Superior temporal gyrus (tissue), 1 donor: ENCODE measurements at regions not wholly inside any gene's neighbourhood (a gene's known extent, or its start where the extent isn't known, plus 50 kb on each side); places are given as distances from the start of the nearest gene placed in this dataset.

Experiments
- DNase-seq: peaks from one replicate; pipeline ENCODE4 v3.0.0-alpha.2; 2016; ENCODE audit errors: extremely low spot score

DNA sequence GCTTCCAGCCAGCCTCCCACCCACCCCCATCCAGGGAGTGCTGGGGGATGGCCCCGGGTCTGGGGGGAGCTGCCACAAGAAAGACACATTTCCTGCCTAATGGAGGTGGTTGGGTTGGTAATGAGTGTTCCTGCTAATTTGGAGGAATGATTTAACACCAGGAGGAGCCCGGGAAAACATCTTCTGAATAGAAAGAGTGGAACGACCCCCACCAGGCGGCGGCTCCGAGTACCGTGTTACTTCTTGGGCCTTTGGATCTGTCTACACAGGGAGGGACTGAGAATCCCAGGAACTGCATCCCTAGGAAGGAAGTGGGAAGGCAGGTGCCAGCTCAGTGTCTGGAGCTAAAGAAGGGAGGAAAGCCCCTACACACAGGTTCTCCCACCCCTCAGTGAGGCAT lies 64.6 kb downstream of the TSPAN17 start:
- no peak for DNase-seq

DNA sequence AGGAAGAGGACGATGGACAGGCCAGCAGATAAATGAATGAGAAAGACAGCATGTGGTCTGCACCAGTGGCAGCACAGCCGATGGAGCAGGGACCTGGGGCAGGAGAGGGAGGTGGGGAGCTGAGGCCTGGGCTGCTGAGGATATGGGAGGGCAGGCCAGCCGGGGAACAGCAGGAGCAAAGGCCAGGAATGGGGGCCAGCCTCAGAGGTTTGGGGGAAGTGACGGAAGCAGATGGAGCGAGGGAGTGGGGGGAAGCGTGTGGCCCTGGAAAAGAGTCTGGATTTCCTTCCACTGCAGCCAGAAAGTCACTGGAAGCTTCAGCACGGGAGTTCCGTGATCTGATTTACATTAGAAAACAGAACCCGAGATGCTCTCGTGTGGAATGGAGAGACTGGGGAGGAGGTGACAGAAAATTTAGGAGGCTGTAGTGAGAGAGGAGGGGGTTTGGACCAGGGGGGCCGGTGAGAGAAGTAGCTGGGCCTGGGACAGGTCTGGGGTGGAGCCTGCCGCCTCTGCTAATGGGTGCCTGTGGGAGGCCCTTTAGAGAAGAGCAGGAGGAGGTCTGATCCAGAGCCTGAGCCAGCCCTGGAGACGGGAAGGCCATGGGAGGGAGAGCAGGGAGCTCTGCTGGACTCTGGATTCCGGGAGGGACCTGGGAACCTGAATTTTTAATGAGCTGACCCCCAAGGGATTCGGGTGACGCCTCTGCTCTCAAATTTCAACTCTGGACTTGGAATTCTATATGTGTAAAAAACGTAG lies 65.4 kb downstream of the TSPAN17 start:
- no peak for DNase-seq

DNA sequence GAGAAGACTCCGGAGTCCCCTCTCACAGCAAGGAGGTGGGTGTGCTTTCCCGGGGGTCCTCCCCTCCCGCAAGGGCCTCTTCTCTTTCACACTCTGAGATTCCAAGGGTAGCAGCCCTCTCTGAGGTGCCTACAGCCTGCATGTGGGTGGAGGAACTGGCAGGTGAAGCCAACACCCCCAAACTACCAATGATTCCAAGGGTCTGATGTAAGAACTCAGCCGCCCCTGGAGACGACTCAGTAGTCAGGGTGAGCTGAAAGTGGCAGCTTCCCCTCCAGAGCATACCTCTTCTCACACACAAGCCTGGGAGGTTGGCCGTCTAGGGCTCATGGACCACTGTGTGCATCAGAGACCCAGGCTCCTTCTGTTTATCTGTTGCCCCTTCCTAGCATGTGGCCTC lies 66.1 kb downstream of the TSPAN17 start:
- DNase-seq: no peak

DNA sequence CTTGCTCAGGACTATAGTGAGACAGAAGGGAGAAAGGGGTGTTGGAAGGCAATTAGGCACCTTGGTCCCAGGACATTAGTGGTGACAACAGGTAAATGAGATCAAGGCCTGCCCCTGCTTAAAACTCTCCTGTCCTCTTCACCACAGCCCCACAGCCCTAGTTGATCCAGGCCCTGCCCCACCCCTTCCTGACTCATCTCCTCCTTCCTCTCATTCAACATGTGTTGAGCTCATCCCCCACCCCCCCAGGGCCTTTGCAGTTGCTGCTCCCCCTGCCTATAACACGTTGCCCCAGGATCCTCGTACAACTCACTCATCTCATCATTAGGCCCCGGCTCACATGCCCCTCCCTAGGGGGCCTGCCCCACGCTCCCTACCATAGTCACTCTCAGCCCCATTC lies 66.8 kb downstream of the TSPAN17 start:
- DNase-seq: no peak

DNA sequence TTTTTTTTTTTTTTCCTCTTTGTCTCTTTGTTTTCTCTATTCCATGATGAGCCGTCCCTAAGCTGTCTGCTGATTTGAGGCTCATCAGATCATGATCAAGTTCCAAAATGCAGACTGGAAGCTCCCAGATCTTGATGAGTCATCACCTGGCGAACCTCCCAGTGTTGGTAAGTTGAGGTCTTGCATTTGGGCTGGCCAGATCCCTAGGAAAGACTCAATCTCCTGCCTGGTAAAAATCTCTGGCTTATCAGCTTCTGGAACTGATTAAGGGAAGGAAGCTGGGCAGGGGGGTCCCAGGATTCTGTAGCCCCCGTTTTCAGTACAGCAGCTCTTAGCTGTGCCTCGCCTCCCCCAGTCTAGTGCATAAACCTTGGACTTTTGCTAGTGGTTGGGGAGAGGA lies 69.0 kb downstream of the TSPAN17 start:
- DNase-seq: peak; percentile 68

DNA sequence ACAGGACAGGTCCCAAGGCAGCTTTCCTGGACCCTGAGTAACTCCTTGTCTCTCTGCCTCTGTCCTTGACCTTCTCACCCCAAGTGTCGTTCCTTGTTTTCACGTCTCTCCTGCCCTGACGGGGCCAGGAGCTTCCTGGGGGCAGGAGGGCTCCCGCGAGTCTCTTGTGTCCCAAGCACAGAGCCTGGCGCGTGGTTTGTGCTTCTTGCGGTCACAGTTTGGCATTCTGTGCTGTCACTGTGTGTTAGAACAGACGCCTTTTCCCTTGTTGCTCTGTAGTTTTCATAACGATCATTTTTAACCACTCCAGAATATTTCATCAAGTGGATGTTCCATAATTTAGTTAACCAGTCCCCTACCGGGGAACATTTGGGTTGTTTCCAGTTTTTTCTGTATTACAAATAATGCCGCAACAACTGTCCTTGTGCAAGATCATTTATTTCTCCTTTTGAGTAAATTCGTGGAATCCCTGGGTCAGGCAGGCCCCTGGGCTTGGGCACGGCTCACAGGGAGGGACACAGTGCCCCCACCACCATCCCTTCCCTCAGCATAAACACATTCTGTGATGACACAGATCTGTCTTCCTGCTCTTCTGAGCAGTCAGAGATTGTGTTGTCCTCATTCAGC lies 71.9 kb downstream of the TSPAN17 start:
- DNase-seq: no peak

DNA sequence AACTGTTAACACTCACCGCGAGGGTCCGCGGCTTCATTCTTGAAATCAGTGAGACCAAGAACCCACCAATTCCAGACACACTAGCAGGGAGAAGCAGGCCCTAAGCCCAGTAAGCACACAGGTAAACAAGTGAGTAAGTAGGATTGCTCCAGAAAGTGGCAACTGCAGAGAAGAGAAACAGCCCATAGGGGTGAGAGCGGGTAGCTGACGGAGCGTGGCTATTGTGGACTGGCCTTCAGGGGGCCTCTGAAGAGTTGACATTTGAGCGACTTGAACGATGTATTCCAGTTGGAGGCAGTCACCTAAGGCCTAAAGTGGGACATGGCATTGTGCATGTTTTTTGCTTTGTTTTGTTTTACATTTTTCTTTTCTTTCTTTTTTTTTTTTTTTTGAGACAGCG lies 74.2 kb downstream of the TSPAN17 start:
- no peak for DNase-seq

DNA sequence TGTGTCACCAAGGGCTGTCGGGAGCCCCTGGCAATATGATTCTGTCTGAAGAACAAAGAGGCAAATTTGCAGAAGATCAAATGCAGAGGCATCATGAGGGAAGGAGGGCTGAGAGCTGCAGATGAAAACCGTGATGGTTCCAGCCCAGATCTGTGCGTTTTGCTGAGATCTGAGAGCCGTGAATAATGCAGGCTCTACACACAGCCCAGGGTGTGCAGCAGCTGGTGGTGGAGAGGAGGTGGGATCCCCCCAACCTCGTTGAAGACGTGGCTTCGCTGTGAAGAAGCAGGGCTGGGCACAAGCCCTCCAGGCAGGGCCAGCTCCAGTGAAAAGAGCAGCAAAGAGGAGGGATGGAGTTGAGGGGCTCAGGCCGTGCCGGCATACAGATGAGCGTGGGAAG lies 75.5 kb downstream of the TSPAN17 start:
- DNase-seq: peak; percentile 19

DNA sequence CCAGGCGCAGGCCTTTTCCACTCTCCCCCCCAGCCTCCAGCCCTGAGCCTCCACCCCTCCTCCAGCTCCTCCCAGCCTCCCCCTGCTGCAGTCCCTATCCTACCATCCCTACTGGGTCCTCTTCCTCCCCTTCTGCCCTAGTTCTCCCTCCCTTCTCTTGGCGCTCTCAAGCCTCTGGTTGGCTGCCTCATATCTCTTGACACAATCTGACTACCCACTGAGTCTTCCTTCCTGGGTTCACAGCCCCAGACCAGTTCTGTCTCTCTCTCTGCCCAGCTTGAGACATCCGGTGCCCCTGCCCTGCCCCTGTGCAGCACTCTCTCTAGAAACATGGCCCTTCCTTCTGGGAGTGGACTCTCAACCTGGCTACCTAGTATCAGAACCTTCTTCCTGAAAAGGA lies 76.2 kb downstream of the TSPAN17 start:
- DNase-seq: no peak

DNA sequence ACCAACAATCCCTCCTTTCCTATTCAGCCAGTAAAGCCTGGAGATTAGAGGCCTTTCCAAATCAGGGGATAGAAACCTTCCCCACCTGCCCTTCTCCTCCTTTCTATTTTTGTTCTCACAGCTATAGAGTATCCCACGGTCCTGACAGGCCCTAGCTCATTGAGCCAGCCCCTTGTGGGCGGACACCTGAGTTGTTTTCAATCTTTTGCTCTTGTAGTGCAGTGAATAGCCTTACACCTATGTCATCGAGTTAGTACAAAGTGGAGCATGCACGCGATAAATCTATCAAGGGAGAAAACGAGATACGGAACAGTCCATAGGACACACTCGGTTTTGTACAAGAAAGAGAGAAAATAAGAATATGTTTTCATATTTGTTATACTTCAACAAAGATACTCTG lies 77.2 kb downstream of the TSPAN17 start:
- no peak for DNase-seq

DNA sequence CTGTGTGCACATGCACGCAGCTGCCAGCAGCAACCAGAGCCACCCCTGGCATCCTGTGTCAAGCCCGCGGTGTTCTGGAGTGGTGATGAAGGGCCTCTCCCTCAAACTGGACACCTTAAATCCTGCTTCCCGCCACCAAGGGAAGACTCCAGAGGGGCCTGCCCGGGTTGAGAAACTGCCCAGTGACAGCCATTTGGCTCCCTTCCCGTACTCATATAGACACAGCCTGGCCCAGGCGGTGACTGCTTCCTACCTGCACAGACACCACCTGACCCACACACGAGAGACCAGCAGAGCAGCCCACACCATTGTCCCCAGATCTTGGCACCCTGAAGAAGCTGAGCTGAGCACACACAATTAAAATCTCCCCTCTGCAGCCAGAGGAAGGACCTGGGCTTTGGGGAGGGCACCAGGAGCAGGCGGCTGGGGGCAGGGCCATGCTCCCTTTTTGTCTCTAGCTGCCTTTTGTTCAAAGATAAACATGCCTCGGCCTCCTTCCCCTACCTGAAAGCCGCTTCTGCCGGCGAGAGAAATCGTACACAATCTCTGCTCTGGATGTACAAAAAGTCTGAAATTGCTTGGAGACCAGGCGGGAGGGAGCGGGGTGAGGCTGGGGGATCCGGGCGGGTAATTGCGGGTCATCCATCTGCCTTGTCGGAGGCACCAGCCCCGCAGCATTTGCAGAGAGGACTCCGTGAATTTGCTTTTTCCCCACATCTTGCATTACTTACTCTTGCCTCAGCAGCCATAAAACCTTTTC lies 78.4 kb downstream of the TSPAN17 start:
- no peak for DNase-seq

DNA sequence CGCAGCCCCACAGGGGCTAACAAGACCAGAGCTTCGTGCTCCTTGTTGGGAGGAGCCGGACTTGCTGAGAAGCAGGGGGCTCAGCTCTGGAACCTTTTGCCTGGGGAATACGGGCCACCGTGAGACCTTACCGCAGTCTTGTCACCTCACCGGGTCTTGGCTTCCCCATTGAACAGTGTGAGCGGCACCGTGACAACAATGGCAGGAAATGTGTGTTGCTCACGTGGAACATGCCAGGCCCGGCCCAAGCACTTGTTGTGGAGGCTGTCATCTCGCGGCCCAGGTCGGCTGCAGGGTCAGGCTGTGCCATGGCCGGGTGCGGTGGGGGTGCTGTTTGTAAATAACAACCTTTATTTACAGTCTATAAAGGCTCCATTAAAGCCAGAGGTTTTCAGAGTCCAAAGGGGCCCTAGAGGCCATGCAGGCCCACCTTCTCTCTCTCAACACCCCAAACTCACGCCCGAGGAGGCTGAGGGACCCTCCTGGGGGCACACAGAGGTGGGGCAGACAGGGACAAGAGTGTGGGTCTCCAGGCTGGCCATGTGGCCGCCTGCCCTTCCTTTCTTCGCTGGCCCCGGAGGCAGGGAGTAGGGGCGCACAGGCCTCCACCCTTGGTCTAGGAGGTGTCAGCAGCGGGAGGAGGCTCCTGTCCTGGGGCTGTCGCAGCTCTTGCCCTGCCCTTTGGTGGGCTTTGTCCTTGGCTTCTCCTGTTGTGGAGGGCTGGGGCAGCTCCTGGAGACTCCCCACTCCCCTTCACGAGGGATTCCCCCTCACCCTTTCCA lies 79.7 kb downstream of the TSPAN17 start:
- no peak for DNase-seq

DNA sequence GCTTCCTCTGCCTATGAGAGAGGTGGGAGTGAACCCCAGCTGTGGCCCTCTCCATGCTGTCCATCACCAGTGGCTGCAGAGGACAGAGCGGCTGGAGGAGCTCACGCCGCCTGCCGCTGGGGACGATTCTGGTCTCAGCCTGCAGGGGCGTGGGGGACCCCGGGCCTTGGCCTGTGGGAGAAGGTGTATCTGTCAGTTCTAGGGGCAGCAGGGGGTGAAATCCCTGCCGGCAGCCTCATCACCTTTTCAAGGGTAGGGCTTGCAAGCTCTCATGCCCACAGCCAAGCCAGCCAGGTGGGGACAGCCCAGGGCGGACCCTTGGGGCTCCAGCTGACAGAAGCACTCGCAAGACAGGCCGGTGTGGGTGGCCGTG lies 80.2 kb downstream of the TSPAN17 start:
- no peak for DNase-seq

DNA sequence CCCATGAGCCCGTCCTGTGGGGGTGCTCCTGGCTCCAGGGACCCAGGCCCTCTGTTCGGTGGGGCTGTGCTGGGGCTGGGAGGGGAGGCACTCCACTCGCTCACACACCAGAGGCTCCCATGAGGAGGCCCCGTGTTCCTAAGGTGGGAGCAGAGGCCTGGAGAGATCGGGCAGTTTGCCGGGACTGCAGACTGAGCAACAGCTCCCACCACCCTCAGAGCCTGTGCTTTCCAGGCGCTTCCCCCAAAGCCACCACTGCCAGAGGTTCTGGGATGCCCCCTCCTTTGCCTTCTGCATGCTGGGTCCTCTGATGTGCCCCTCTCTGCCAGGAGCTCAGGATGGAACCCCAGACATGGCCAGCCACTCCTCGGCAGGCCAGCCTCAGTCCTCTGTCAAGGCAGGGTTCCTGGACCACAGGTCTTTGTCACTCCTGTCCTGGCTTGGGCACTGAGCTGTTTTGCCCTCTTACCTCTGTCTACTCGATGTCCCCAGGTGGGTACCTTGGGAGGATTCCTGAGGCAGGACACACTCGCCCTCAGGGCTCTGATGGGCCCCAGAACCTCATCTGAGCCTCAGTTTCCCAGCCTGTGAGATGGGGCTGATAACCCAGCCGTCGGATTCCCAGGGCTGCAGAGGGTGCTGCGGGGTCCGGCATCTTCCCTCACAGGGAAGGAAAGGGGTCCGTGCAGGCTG lies 80.8 kb downstream of the TSPAN17 start:
- DNase-seq: no peak

DNA sequence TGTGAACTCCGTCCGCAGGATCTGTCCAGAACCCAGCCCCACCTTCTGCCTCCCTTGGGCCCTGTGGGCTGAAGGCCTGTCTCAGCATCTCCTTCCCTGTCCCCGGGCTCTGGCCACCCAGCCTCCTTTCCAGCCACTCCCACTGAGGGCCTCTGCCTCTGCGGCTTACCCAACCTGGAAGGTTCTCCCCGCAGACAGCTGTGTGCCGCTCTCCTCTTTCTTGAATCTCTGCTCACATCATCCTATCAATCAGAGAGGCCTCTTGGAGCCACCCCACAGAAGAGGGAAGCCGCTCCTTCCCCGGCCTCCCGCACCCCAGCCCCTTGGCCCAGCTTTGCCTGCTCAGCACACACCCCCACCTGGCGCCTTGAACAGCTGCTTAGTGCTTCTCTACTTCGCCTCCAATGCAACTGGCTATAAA lies 81.5 kb upstream of the UNC5A start:
- no peak for DNase-seq

DNA sequence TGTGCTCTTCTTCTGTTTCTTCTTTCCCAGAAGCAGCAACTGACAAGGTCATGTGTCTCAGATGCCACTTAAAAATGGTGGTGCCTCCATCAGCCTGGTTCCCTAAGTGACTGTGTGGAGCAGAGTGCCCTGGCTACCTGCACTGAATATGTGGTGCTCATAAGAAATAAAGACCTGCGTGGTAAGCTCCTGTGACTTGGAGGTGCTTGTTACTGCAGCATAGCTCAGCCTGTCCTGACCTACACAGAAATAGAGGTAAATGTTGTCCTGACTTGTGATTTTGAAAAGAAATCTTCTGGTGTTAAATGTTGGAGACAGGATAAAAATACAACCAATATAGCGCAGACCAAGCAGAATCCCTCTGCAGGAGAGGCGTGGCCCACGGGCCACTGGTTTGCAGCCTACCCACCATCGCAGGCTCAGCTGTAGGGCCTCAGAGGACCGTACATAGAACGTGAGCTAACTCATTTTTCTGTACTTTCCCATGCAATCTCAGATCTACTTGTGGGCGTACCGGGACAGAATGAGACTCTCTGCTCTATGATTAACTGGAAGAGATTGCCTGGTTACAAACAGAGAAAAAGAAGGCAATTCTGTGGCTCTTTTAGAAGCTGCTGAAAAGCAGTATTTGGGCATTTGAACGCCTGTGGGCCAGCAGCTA lies 79.4 kb upstream of the UNC5A start:
- DNase-seq: peak; percentile 36

DNA sequence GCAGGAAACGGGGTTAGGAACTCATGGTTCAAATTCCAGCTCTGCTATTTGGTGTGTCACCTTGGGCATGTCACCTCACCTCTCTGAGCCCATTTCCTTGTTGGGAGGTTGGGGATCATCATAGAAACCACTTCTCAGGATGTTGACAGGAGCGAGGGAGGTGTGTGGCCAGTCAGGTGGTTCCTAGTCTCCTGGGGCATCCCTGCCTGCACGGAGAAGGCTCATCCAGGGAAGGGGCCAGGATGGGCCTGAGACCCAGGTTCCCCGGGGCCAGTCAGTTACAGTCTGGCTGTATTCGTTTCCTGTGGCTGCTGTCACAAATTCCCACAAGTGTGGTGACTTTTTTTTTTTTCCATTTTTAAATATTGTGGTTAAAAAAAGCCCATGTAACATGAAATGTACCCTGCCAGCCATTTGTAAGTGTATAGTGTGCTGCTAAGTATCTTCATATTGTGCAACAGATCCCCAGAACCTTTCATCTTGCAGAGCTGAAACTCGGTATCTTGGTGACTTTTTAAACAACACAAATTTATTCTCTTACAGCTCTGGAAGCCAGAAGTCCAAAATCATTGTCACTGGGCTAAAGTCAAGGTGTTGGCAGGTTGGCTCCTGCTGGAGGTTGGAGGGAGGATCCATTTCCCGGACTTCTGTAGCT lies 78.7 kb upstream of the UNC5A start:
- DNase-seq: peak; percentile 33

DNA sequence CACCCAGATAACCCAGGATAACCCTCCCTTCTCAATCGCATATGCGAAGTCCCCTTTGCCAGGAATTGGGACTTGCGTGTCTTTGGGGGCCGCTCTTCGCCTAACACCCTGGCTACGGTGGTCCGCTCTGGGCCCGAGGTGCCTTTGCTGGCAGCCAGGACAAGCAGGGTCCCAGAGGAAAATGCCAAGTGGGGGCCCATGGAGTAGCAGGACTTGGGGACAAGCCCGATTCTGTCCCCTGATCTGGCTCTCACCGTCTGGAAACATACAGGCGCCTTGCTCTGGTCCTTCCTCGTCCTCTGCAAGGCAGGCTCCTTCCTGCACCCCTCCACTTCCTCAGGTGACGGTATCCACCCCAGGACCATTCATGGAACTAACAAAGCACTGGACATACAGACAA lies 78.1 kb upstream of the UNC5A start:
- DNase-seq: no peak

DNA sequence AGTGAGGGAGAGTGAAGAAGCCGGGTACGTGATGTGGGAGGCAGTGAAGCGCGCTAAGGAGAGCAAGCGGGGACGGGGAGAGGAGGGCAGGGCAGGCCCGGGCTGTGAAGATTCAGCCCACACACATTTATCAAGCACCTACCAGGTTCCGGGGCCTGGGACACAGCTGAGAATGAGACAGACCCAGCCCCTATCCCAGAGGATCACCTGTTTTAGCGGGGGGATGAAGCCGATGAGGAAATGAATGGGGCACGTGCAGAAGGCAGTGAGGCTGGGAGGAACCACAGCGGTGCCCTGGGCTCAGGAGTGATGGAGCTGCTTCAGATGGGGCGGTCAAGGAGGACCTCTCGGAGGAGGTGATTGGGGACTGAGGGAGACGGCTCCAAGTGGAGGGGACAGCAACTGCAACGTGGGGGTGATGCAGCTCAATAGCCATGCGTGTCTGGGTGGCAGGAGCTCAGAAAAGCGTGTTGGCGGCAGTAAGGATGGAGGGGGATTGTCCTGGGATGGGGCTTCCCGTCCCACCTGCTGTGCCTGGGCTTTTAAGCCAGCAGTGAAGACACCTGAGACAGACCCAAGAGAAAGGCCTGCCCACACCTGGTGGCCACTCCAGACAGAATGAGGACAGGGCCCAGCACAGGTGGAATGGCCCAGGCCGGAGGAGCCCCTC lies 77.5 kb upstream of the UNC5A start:
- no peak for DNase-seq
